Mammary epithelial cell (primary cell): ENCODE measurements at regions not wholly inside any gene's neighbourhood (a gene's known extent, or its start where the extent isn't known, plus 50 kb on each side); places are given as distances from the start of the nearest gene placed in this dataset.

Source experiments
- CTCF ChIP-seq, 2 donors: IDR thresholded peaks in 1 of 2; conservative IDR thresholded peaks in 1 of 2; 2 replicates each; pipeline ENCODE4 v1.5.1; 2011 to 2012; ENCODE audit warnings: inconsistent platforms in 2 of 2, low read length in 2 of 2, mild to moderate bottlenecking in 2 of 2, control low read depth in 1 of 2, low read depth in 1 of 2; ENCODE audit not compliant: insufficient read depth in 1 of 2; ENCODE audit errors: extremely low read depth in 1 of 2
- EZH2 ChIP-seq: IDR thresholded peaks from 2 replicates; pipeline ENCODE4 v1.6.1; 2012; ENCODE audit warnings: low read length, inconsistent platforms, borderline replicate concordance

GRCh38 chr4:189046642-189047041, 894.0 kb upstream of the FRG1 start:
- TF ChIP-seq CTCF (conservative IDR thresholded peaks at IDR 0.05 in 1 of 2, IDR thresholded peaks at IDR 0.05 in 1 of 2; ENCODE audit: extremely low read depth in 1 of 2, insufficient read depth in 1 of 2, low read depth in 1 of 2, low read length in 2 of 2) (no peak), EZH2 (no peak)
